Hepatocyte (in vitro differentiated cells): ENCODE measurements at regions not wholly inside any gene's neighbourhood (a gene's known extent, or its start where the extent isn't known, plus 50 kb on each side); places are given as distances from the start of the nearest gene placed in this dataset.

Experiments
- DNase-seq: peaks from one replicate; pipeline ENCODE4 v3.0.0-alpha.2; 2016; ENCODE audit warnings: low spot score
- H2AFZ ChIP-seq: fragments of 200-600 bp; sonication (generic); 2 replicates; pipeline ENCODE4 v1.6.0; 2016; ENCODE audit warnings: antibody characterized with exemption, mild to moderate bottlenecking
- H3K27ac ChIP-seq: fragments of 200-600 bp; sonication (generic); 2 replicates; pipeline ENCODE4 v1.5.1; 2016; ENCODE audit warnings: mild to moderate bottlenecking
- H3K27me3 ChIP-seq: fragments of 200-600 bp; sonication (generic); 2 replicates; pipeline ENCODE4 v1.6.1; 2016
- H3K36me3 ChIP-seq: fragments of 200-600 bp; sonication (generic); replicated peaks from 2 replicates; pipeline ENCODE4 v1.5.1; 2016; ENCODE audit warnings: low read depth; ENCODE audit not compliant: insufficient read depth
- H3K4me1 ChIP-seq: fragments of 200-600 bp; sonication (generic); 2 replicates; pipeline ENCODE4 v1.5.1; 2016; ENCODE audit warnings: mild to moderate bottlenecking, moderate library complexity; ENCODE audit not compliant: insufficient read depth
- H3K4me2 ChIP-seq: fragments of 200-600 bp; sonication (generic); 2 replicates; pipeline ENCODE4 v1.6.0; 2016
- H3K4me3 ChIP-seq: fragments of 200-600 bp; sonication (generic); 2 replicates; pipeline ENCODE4 v1.5.1; 2016; ENCODE audit warnings: mild to moderate bottlenecking
- H3K79me2 ChIP-seq: fragments of 200-600 bp; sonication (generic); 2 replicates; pipeline ENCODE4 v1.6.0; 2017; ENCODE audit warnings: mild to moderate bottlenecking
- H3K9me2 ChIP-seq: fragments of 200-600 bp; sonication (generic); replicated peaks from 2 replicates; pipeline ENCODE4 v1.6.0; 2017; ENCODE audit warnings: mild to moderate bottlenecking; ENCODE audit not compliant: insufficient read depth
- H3K9me3 ChIP-seq: fragments of 200-600 bp; sonication (generic); 2 replicates; pipeline ENCODE4 v1.5.1; 2016; ENCODE audit warnings: low read depth, mild to moderate bottlenecking
- H4K20me1 ChIP-seq: fragments of 200-600 bp; sonication (generic); 2 replicates; pipeline ENCODE4 v1.6.0; 2016; ENCODE audit warnings: mild to moderate bottlenecking; ENCODE audit not compliant: insufficient read depth, poor library complexity, severe bottlenecking
- CTCF ChIP-seq: fragments of 200-600 bp; sonication (generic); IDR thresholded peaks from 2 replicates; pipeline ENCODE4 v1.5.1; 2016; ENCODE audit warnings: antibody characterized with exemption, mild to moderate bottlenecking; ENCODE audit not compliant: poor library complexity
- EZH2 ChIP-seq: fragments of 200-600 bp; sonication (generic); IDR thresholded peaks from 2 replicates; pipeline ENCODE4 v1.6.1; 2016; ENCODE audit warnings: antibody characterized with exemption, mild to moderate bottlenecking, borderline replicate concordance
- EZH2phosphoT487 ChIP-seq: fragments of 200-600 bp; sonication (generic); IDR thresholded peaks from one replicate; pipeline ENCODE4 v1.6.1; 2018; ENCODE audit warnings: antibody characterized with exemption, mild to moderate bottlenecking, low read depth, moderate library complexity; ENCODE audit not compliant: unreplicated experiment, severe bottlenecking
- WGBS: methylation state at CpG from one replicate; pipeline ENCODE4 v1.1.6; 2016; ENCODE audit warnings: low lambda C conversion rate; ENCODE audit errors: missing lambda C conversion rate; 5-methylcytosine and 5-hydroxymethylcytosine counted together

GRCh38 chrX:42274151-42274550 lies 350.8 kb upstream of the CASK start:
- H3K36me3 ChIP-seq, result no peaks in the 10 kb centered on the region
- H4K20me1 ChIP-seq, result no peaks in the 10 kb centered on the region
- no peak for TF ChIP-seq EZH2phosphoT487
- no peak for TF ChIP-seq EZH2
- TF ChIP-seq CTCF, result no peak
- no peaks in the 10 kb centered on the region for H3K79me2 ChIP-seq
- H3K27me3 ChIP-seq, result no peaks in the 10 kb centered on the region
- no peak for DNase-seq
- no peak overlapping the region for H3K4me3 ChIP-seq
- H3K27ac ChIP-seq, result no peak overlapping the region
- H3K9me2 ChIP-seq, result no peaks in the 10 kb centered on the region
- no peaks in the 10 kb centered on the region for H3K4me1 ChIP-seq
- no peak overlapping the region for H3K4me2 ChIP-seq
- H2AFZ ChIP-seq, result no peak overlapping the region
- no peaks in the 10 kb centered on the region for H3K9me3 ChIP-seq
- 74% methylated on average over 2 of the region's 2 CpGs for WGBS

- Histone ChIP-seq H3K27ac (no peak overlapping the region), H3K36me3 (no peaks in the 10 kb centered on the region), H3K4me2 (no peak overlapping the region), H3K4me3 (no peak overlapping the region), H3K27me3 (no peaks in the 10 kb centered on the region), H2AFZ (no peak overlapping the region), H3K4me1 (no peaks in the 10 kb centered on the region), H3K9me3 (no peaks in the 10 kb centered on the region), H3K9me2 (no peaks in the 10 kb centered on the region), H3K79me2 (no peaks in the 10 kb centered on the region), H4K20me1 (no peaks in the 10 kb centered on the region)
- WGBS, result 67% methylated on average over 4 of the region's 4 CpGs
- TF ChIP-seq EZH2 (no peak), CTCF (no peak), EZH2phosphoT487 (no peak)
- DNase-seq, result no peak
Observed at GRCh38 chrX:42273387-42273786, 350.0 kb upstream of the CASK start.

- no peaks in the 10 kb centered on the region for H3K4me1 ChIP-seq
- no peak overlapping the region for H3K4me2 ChIP-seq
- no peak for TF ChIP-seq EZH2phosphoT487
- no peak for TF ChIP-seq CTCF
- no peak for TF ChIP-seq EZH2
- no peaks in the 10 kb centered on the region for H3K9me3 ChIP-seq
- H2AFZ ChIP-seq, result no peak overlapping the region
- no peak for DNase-seq
- no peaks in the 10 kb centered on the region for H4K20me1 ChIP-seq
- 59% methylated on average over 2 of the region's 2 CpGs for WGBS
- no peak overlapping the region for H3K4me3 ChIP-seq
- H3K27ac ChIP-seq, result no peak overlapping the region
- H3K79me2 ChIP-seq, result no peaks in the 10 kb centered on the region
- H3K27me3 ChIP-seq, result no peaks in the 10 kb centered on the region
- H3K36me3 ChIP-seq, result no peaks in the 10 kb centered on the region
- H3K9me2 ChIP-seq, result no peaks in the 10 kb centered on the region
Observed at GRCh38 chrX:42269186-42269585, 345.8 kb upstream of the CASK start.

- WGBS, result 70% methylated on average over 1 of the region's 1 CpG
- no peaks in the 10 kb centered on the region for H3K36me3 ChIP-seq
- no peaks in the 10 kb centered on the region for H3K79me2 ChIP-seq
- no peak overlapping the region for H3K4me3 ChIP-seq
- TF ChIP-seq EZH2phosphoT487, result no peak
- TF ChIP-seq CTCF, result no peak
- no peak for TF ChIP-seq EZH2
- no peak overlapping the region for H2AFZ ChIP-seq
- no peaks in the 10 kb centered on the region for H3K4me1 ChIP-seq
- no peaks in the 10 kb centered on the region for H3K9me3 ChIP-seq
- no peaks in the 10 kb centered on the region for H3K27me3 ChIP-seq
- H3K4me2 ChIP-seq, result no peak overlapping the region
- no peak for DNase-seq
- no peaks in the 10 kb centered on the region for H3K9me2 ChIP-seq
- H3K27ac ChIP-seq, result no peak overlapping the region
- no peaks in the 10 kb centered on the region for H4K20me1 ChIP-seq
Observed at GRCh38 chrX:42260854-42261253, 337.5 kb upstream of the CASK start.
